Colonic mucosa (tissue), 4 donors: ENCODE measurements at regions not wholly inside any gene's neighbourhood (a gene's known extent, or its start where the extent isn't known, plus 50 kb on each side); places are given as distances from the start of the nearest gene placed in this dataset.

Experiments
- DNase-seq: peaks from one replicate; pipeline ENCODE4 v3.0.0-alpha.2; 2020
- H3K27ac ChIP-seq: fragments of 200-600 bp; one replicate; pipeline ENCODE4 v1.8.0; 2021
- H3K27me3 ChIP-seq: fragments of 200-600 bp; one replicate; pipeline ENCODE4 v1.8.0; 2021
- H3K36me3 ChIP-seq: fragments of 200-600 bp; one replicate; pipeline ENCODE4 v1.8.0; 2021
- H3K4me1 ChIP-seq: fragments of 200-600 bp; one replicate; pipeline ENCODE4 v1.8.0; 2021; ENCODE audit warnings: mild to moderate bottlenecking
- H3K4me3 ChIP-seq: fragments of 200-600 bp; one replicate; pipeline ENCODE4 v1.8.0; 2021
- H3K9ac ChIP-seq, 2 donors: one replicate each; pipeline ENCODE4 v1.7.0; 2013; ENCODE audit warnings: control low read depth in 2 of 2, low read depth in 2 of 2, low read length in 2 of 2
- H3K9me3 ChIP-seq: fragments of 200-600 bp; one replicate; pipeline ENCODE4 v1.8.0; 2021
- CTCF ChIP-seq: fragments of 200-600 bp; IDR thresholded peaks from one replicate; pipeline ENCODE4 v1.8.0; 2022; ENCODE audit warnings: antibody characterized with exemption, mild to moderate bottlenecking
- intact Hi-C: fragments of 100-400 bp; cut with DNase I; formaldehyde crosslinking; loops from one replicate; pipeline ENCODE4 v1.14.1; 2022
- donor health status: healthy.
- donor health status: DM: no; HTN: no; CAD: no.
- donor health status: DM: no; HTN: no; CAD: no.

GRCh38 chr7:153443032-153443701, 609.0 kb upstream of the DPP6 start:
- no peaks in the 10 kb centered on the region for H3K9me3 ChIP-seq
- H3K27me3 ChIP-seq, result no peaks in the 10 kb centered on the region
- H3K36me3 ChIP-seq, result no peaks in the 10 kb centered on the region
- DNase-seq, result no peak
- intact Hi-C loops, result no loop called here
- no peak for TF ChIP-seq CTCF
- H3K27ac ChIP-seq, result no peak overlapping the region
- no peak overlapping the region for H3K4me3 ChIP-seq
- H3K9ac ChIP-seq, result no peak overlapping the region
- H3K4me1 ChIP-seq, result no peaks in the 10 kb centered on the region

GRCh38 chr7:153444641-153445040, 607.6 kb upstream of the DPP6 start:
- DNase-seq, result no peak
- Histone ChIP-seq H3K4me1 (no peaks in the 10 kb centered on the region), H3K4me3 (no peak overlapping the region), H3K9ac (no peak overlapping the region), H3K27ac (no peak overlapping the region), H3K27me3 (no peaks in the 10 kb centered on the region), H3K36me3 (no peaks in the 10 kb centered on the region), H3K9me3 (no peaks in the 10 kb centered on the region)
- no peak for TF ChIP-seq CTCF
- intact Hi-C loops, result no loop called here

GRCh38 chr7:153445641-153446040, 606.6 kb upstream of the DPP6 start:
- no peaks in the 10 kb centered on the region for H3K27me3 ChIP-seq
- DNase-seq, result no peak
- H3K36me3 ChIP-seq, result no peaks in the 10 kb centered on the region
- no peaks in the 10 kb centered on the region for H3K4me1 ChIP-seq
- TF ChIP-seq CTCF, result no peak
- H3K4me3 ChIP-seq, result no peak overlapping the region
- H3K9me3 ChIP-seq, result no peaks in the 10 kb centered on the region
- H3K27ac ChIP-seq, result no peak overlapping the region
- no peak overlapping the region for H3K9ac ChIP-seq
- intact Hi-C loops, result no loop called here

GRCh38 chr7:153446490-153446889, 605.7 kb upstream of the DPP6 start:
- no peak overlapping the region for H3K27ac ChIP-seq
- DNase-seq, result no peak
- H3K4me1 ChIP-seq, result no peaks in the 10 kb centered on the region
- TF ChIP-seq CTCF, result no peak
- H3K9me3 ChIP-seq, result no peaks in the 10 kb centered on the region
- H3K36me3 ChIP-seq, result no peaks in the 10 kb centered on the region
- intact Hi-C loops, result no loop called here
- no peaks in the 10 kb centered on the region for H3K27me3 ChIP-seq
- H3K9ac ChIP-seq, result no peak overlapping the region
- H3K4me3 ChIP-seq, result no peak overlapping the region

GRCh38 chr7:153447011-153447410, 605.2 kb upstream of the DPP6 start:
- Histone ChIP-seq H3K36me3 (no peaks in the 10 kb centered on the region), H3K4me3 (no peak overlapping the region), H3K4me1 (no peaks in the 10 kb centered on the region), H3K27me3 (no peaks in the 10 kb centered on the region), H3K9ac (no peak overlapping the region), H3K9me3 (no peaks in the 10 kb centered on the region), H3K27ac (no peak overlapping the region)
- no peak for TF ChIP-seq CTCF
- no peak for DNase-seq
- intact Hi-C loops, result no loop called here
